Large intestine (tissue), 3 donors: ENCODE measurements at regions not wholly inside any gene's neighbourhood (a gene's known extent, or its start where the extent isn't known, plus 50 kb on each side); places are given as distances from the start of the nearest gene placed in this dataset.

Source experiments
- DNase-seq, 2 donors: peaks; one replicate each; pipeline versions ENCODE4 v3.0.0 to v3.0.0-alpha.2; 2013
- H3K27ac ChIP-seq: one replicate; pipeline ENCODE4 v1.5.1; 2013; ENCODE audit warnings: low read length
- H3K27me3 ChIP-seq: 2 replicates; pipeline ENCODE4 v1.6.1; 2013; ENCODE audit warnings: low read length; ENCODE audit not compliant: control insufficient read depth, insufficient read depth
- H3K36me3 ChIP-seq: 2 replicates; pipeline ENCODE4 v1.6.1; 2013; ENCODE audit warnings: low read length; ENCODE audit not compliant: control insufficient read depth, insufficient read depth
- H3K4me1 ChIP-seq: one replicate; pipeline ENCODE4 v1.6.1; 2013; ENCODE audit warnings: low read length; ENCODE audit not compliant: control insufficient read depth, insufficient read depth
- H3K4me3 ChIP-seq: one replicate; pipeline ENCODE4 v1.5.1; 2013; ENCODE audit warnings: low read length
- H3K9me3 ChIP-seq: one replicate; pipeline ENCODE4 v1.6.1; 2013; ENCODE audit warnings: mild to moderate bottlenecking, low read depth, low read length, moderate library complexity; ENCODE audit not compliant: control insufficient read depth
- WGBS: methylation state at CpG from one replicate; pipeline ENCODE4 v1.1.5; 2013; ENCODE audit warnings: low lambda C conversion rate; ENCODE audit not compliant: insufficient coverage; 5-methylcytosine and 5-hydroxymethylcytosine counted together

- DNase-seq, result no peak
- Histone ChIP-seq H3K4me3 (no peak overlapping the region), H3K36me3 (no peaks in the 10 kb centered on the region), H3K27ac (no peak overlapping the region), H3K9me3 (no peaks in the 10 kb centered on the region), H3K27me3 (no peaks in the 10 kb centered on the region), H3K4me1 (no peaks in the 10 kb centered on the region)
Observed at GRCh38 chr14:79937433-79937832, 273.9 kb downstream of the DIO2 start.

DNA sequence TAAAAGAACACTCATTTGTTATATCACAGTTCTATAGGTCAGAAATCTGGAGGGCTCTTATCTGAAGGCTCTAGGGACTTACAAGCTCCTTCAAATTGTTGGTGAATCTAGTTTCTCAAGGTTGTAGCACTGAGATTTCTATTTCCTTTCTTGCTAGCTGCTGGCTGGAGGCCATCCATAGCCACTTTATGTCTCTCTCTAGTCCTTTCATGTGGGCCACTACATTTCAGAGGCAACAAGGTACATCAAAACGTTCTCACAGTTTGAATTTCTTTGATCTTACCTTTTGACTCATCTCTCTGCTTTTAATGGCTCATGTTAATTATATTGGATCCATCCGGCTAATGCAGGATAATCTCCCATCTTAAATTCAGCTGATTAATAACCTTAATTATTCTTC lies 286.8 kb downstream of the DIO2 start:
- Histone ChIP-seq H3K27me3 (no peaks in the 10 kb centered on the region), H3K36me3 (no peaks in the 10 kb centered on the region), H3K4me3 (no peak overlapping the region), H3K27ac (no peak overlapping the region), H3K9me3 (no peaks in the 10 kb centered on the region), H3K4me1 (no peaks in the 10 kb centered on the region)
- DNase-seq, result no peak
- WGBS, result no CpG with 5 or more reads among the region's 2 CpGs

- Histone ChIP-seq H3K36me3 (no peaks in the 10 kb centered on the region), H3K27me3 (no peaks in the 10 kb centered on the region), H3K27ac (no peak overlapping the region), H3K4me1 (no peaks in the 10 kb centered on the region), H3K9me3 (no peaks in the 10 kb centered on the region), H3K4me3 (no peak overlapping the region)
- no peak for DNase-seq
- 67% methylated on average over 1 of the region's 7 CpGs for WGBS
Observed at GRCh38 chr14:79920180-79920692, 291.1 kb downstream of the DIO2 start.
